HepG2 (cell line): ENCODE measurements at regions not wholly inside any gene's neighbourhood (a gene's known extent, or its start where the extent isn't known, plus 50 kb on each side); places are given as distances from the start of the nearest gene placed in this dataset.

ENCODE experiments used
- ATAC-seq: fragments of 200-7000 bp; cut with Tn5 transposase; 3 replicates; pipeline ENCODE4 v1.9.1; 2020; ENCODE audit warnings: mild to moderate bottlenecking, moderate library complexity
- BruUV-seq: library from RNA; stranded (reverse); fragments of 400-500 nt; replicated peaks from 2 replicates; lab custom pipeline; 2021; lab: Mats Ljungman, UMichigan
- CTCF ChIA-PET: fragments of 300-600 bp; formaldehyde crosslinking; extraction: SDS; loops from one replicate; lab custom pipeline; 2021; ENCODE audit warnings: low total read pairs, inconsistent platforms, low intra/inter-chr PET ratio; lab: Yijun Ruan, JAX
- POLR2A ChIA-PET: fragments of 350-600 bp; sonication (Branson Sonifier 250); formaldehyde crosslinking; loops from one replicate; lab custom pipeline; 2020; ENCODE audit warnings: antibody characterized with exemption, inconsistent platforms; lab: Yijun Ruan, JAX
- DNase-seq: peaks from one replicate; pipeline ENCODE4 v3.0.0-alpha.2; 2015; ENCODE audit warnings: low spot score
- FAIRE-seq: peaks from 3 replicates; lab custom pipeline; 2011; peaks lifted over from hg19 to GRCh38; lab: Jason Lieb, UNC
- H2AFZ ChIP-seq: one replicate; pipeline ENCODE4 v1.6.1; 2011; ENCODE audit warnings: low read length, inconsistent platforms
- H3K27ac ChIP-seq: fragments of 300-600 bp; 3 replicates; pipeline ENCODE4 v1.8.0; 2011; ENCODE audit warnings: mixed run types, mild to moderate bottlenecking, mixed read lengths, low read length, inconsistent platforms; ENCODE audit not compliant: insufficient read depth; ENCODE audit errors: extremely low read length
- H3K27me3 ChIP-seq, 2 experiments: fragments of 200-600 bp in 1 of 2; 2 replicates in 1 of 2; 3 replicates in 1 of 2; pipeline versions ENCODE4 v1.6.0 to v1.8.0; 2011; ENCODE audit warnings: low read length in 2 of 2, mild to moderate bottlenecking in 2 of 2, moderate library complexity in 2 of 2, inconsistent platforms in 1 of 2; ENCODE audit not compliant: insufficient read depth in 2 of 2, control insufficient read depth in 1 of 2
- H3K36me3 ChIP-seq, 2 experiments: fragments of 200-600 bp in 1 of 2; replicated peaks in 1 of 2; 2 replicates in 1 of 2; 3 replicates in 1 of 2; pipeline versions ENCODE4 v1.5.1 to v1.8.0; 2011; ENCODE audit warnings: low read length in 2 of 2, inconsistent platforms in 1 of 2; ENCODE audit not compliant: insufficient read depth in 2 of 2, control insufficient read depth in 1 of 2
- H3K4me1 ChIP-seq: 2 replicates; pipeline ENCODE4 v1.5.1; 2012; ENCODE audit warnings: low read length, inconsistent platforms; ENCODE audit not compliant: insufficient read depth
- H3K4me2 ChIP-seq: 2 replicates; pipeline ENCODE4 v1.6.0; 2011; ENCODE audit warnings: low read depth, low read length, inconsistent platforms
- H3K4me3 ChIP-seq, 3 experiments: fragments of 200-600 bp in 1 of 3; sonication (generic), shearing (Covaris generic) in 1 of 3; replicated peaks in 1 of 3; 2 replicates each; pipeline ENCODE4 v1.5.1; 2011 to 2016; ENCODE audit warnings: low read length in 3 of 3, inconsistent platforms in 2 of 3, low read depth in 2 of 3, mild to moderate bottlenecking in 2 of 3, control low read depth in 1 of 3, mixed read lengths in 1 of 3; ENCODE audit not compliant: insufficient read depth in 1 of 3
- H3K79me2 ChIP-seq: one replicate; pipeline ENCODE4 v1.6.1; 2011; ENCODE audit warnings: low read length, inconsistent platforms; ENCODE audit not compliant: insufficient read depth
- H3K9ac ChIP-seq: 2 replicates; pipeline ENCODE4 v1.6.0; 2011; ENCODE audit warnings: mild to moderate bottlenecking, low read depth, low read length, inconsistent platforms; ENCODE audit not compliant: insufficient read depth
- H3K9me3 ChIP-seq: 2 replicates; pipeline ENCODE4 v1.5.1; 2012; ENCODE audit warnings: mild to moderate bottlenecking, low read length
- H4K20me1 ChIP-seq: 2 replicates; pipeline ENCODE4 v1.6.0; 2011; ENCODE audit warnings: inconsistent platforms, mild to moderate bottlenecking, low read length, moderate library complexity; ENCODE audit not compliant: insufficient read depth
- ATF1 ChIP-seq: IDR thresholded peaks from 2 replicates; pipeline ENCODE4 v1.6.1; 2016; ENCODE audit warnings: mild to moderate bottlenecking, control low read depth
- ATM ChIP-seq: fragments of 450-650 bp; IDR thresholded peaks from 2 replicates; pipeline ENCODE4 v1.7.1; 2017; ENCODE audit warnings: mild to moderate bottlenecking, borderline replicate concordance
- FOXA1 ChIP-seq, 2 experiments: fragments of 450-650 bp in 1 of 2; sonication (generic) in 1 of 2; formaldehyde crosslinking in 1 of 2; IDR thresholded peaks; 2 replicates each; pipeline versions ENCODE4 v1.4.0 to v1.6.1; 2016 to 2020; ENCODE audit warnings: missing genetic modification reagents in 1 of 2
- KDM2A ChIP-seq: sonication (generic); formaldehyde crosslinking; IDR thresholded peaks from 2 replicates; pipeline ENCODE4 v1.4.0; 2020; ENCODE audit warnings: low read depth, missing genetic modification reagents, borderline replicate concordance
- MED8 ChIP-seq: sonication (generic); formaldehyde crosslinking; IDR thresholded peaks from 2 replicates; pipeline ENCODE4 v1.8.1; 2023; ENCODE audit warnings: mild to moderate bottlenecking, missing genetic modification reagents; ENCODE audit not compliant: insufficient replicate concordance
- RAD51 ChIP-seq: fragments of 450-650 bp; IDR thresholded peaks from 2 replicates; pipeline ENCODE4 v1.6.1; 2016; ENCODE audit warnings: borderline replicate concordance
- TEAD2 ChIP-seq: sonication (generic); formaldehyde crosslinking; IDR thresholded peaks from 2 replicates; pipeline ENCODE4 v1.9.0; 2021; ENCODE audit warnings: missing genetic modification reagents
- ZNF280B ChIP-seq: sonication (generic); formaldehyde crosslinking; IDR thresholded peaks from 2 replicates; pipeline ENCODE4 v1.5.0; 2020; ENCODE audit warnings: missing genetic modification reagents, mild to moderate bottlenecking, borderline replicate concordance
- ZNF383 ChIP-seq: sonication (generic); formaldehyde crosslinking; IDR thresholded peaks from 2 replicates; pipeline ENCODE4 v1.4.0; 2020; ENCODE audit warnings: missing genetic modification reagents, mild to moderate bottlenecking, borderline replicate concordance
- ZNF530 ChIP-seq: sonication (generic); formaldehyde crosslinking; IDR thresholded peaks from 2 replicates; pipeline ENCODE4 v1.5.0; 2020; ENCODE audit warnings: low read depth, mild to moderate bottlenecking, missing genetic modification reagents
- ZNF83 ChIP-seq: sonication (generic); formaldehyde crosslinking; IDR thresholded peaks from 2 replicates; pipeline ENCODE4 v1.4.0; 2020; ENCODE audit warnings: missing genetic modification reagents, mild to moderate bottlenecking, borderline replicate concordance
- in situ Hi-C: cut with HindIII; loops from 2 replicates; pipeline ENCODE4 v1.10.0; 2017; ENCODE audit warnings: low pct_unique_long_range_greater_than_20kb; ENCODE audit not compliant: extremely low pct_ligation_motif_present
- intact Hi-C: fragments of 100-400 bp; cut with micrococcal nuclease; formaldehyde crosslinking; loops from one replicate; pipeline ENCODE4 v1.10.0; 2022; ENCODE audit not compliant: unreplicated experiment

GRCh38 chr2:187129306-187129705 lies 280.3 kb upstream of the ZSWIM2 start:
- Histone ChIP-seq H3K4me2 (no peak overlapping the region), H3K9ac (no peak overlapping the region), H3K4me1 (no peaks in the 10 kb centered on the region), H3K79me2 (no peaks in the 10 kb centered on the region), H2AFZ (no peak overlapping the region), H3K9me3 (no peaks in the 10 kb centered on the region), H3K27ac (no peak overlapping the region), H4K20me1 (no peaks in the 10 kb centered on the region), H3K4me3 (no peak overlapping the region), H3K27me3 (no peaks in the 10 kb centered on the region), H3K36me3 (no peaks in the 10 kb centered on the region)
- intact Hi-C loops (no loop called here), in situ Hi-C loops (no loop called here)
- FAIRE-seq = no peak
- DNase-seq = no peak
- ATAC-seq = no peak
- ChIA-PET POLR2A (no interaction called here), CTCF (no interaction called here)
- TF ChIP-seq FOXA1 (IDR thresholded peaks at IDR 0.05) (no peak), FOXA1 (CRISPR knock-in tag; IDR thresholded peaks at IDR 0.05) (no peak), ZNF280B (CRISPR knock-in tag) (no peak), MED8 (CRISPR knock-in tag) (no peak), ATF1 (CRISPR knock-in tag) (no peak), KDM2A (CRISPR knock-in tag) (no peak), ZNF83 (CRISPR knock-in tag) (no peak), ZNF530 (CRISPR knock-in tag) (no peak), RAD51 (no peak), TEAD2 (CRISPR knock-in tag) (no peak), ATM (no peak), ZNF383 (no peak)
- BruUV-seq = no TSS peak
